Gastrocnemius medialis (tissue), 4 donors: ENCODE measurements at regions not wholly inside any gene's neighbourhood (a gene's known extent, or its start where the extent isn't known, plus 50 kb on each side); places are given as distances from the start of the nearest gene placed in this dataset.

Experiments
- ATAC-seq, 2 donors: fragments of 150-250 bp; one replicate each; pipeline ENCODE4 v1.9.1; 2016
- DNase-seq, 2 donors: peaks; one replicate each; pipeline ENCODE4 v3.0.0-alpha.2; 2019
- H3K27ac ChIP-seq, 4 donors: fragments of 200-600 bp; sonication (generic); 1 replicate in 1 of 4; 2 replicates in 3 of 4; pipeline ENCODE4 v1.5.1; 2016 to 2018; ENCODE audit warnings: mild to moderate bottlenecking in 2 of 4, moderate library complexity in 1 of 4
- H3K27me3 ChIP-seq, 3 donors: fragments of 200-600 bp; sonication (generic) in 2 of 3; 1 replicate in 1 of 3; 2 replicates in 2 of 3; pipeline versions ENCODE4 v1.5.1 to v1.6.0; 2016 to 2019; ENCODE audit warnings: mild to moderate bottlenecking in 1 of 3, moderate library complexity in 1 of 3
- H3K36me3 ChIP-seq, 2 donors: fragments of 200-600 bp; sonication (generic) in 1 of 2; one replicate each; pipeline ENCODE4 v1.5.1; 2017 to 2018
- H3K4me1 ChIP-seq, 2 donors: fragments of 200-600 bp; sonication (generic) in 1 of 2; one replicate each; pipeline ENCODE4 v1.5.1; 2016 to 2017; ENCODE audit warnings: mild to moderate bottlenecking in 2 of 2
- H3K4me3 ChIP-seq, 4 donors: fragments of 200-600 bp; sonication (generic) in 3 of 4; 1 replicate in 1 of 4; 2 replicates in 3 of 4; pipeline ENCODE4 v1.5.1; 2016 to 2019; ENCODE audit warnings: mild to moderate bottlenecking in 2 of 4
- H3K9me3 ChIP-seq, 3 donors: fragments of 200-600 bp; sonication (generic) in 2 of 3; 1 replicate in 1 of 3; 2 replicates in 2 of 3; pipeline ENCODE4 v1.5.1; 2016 to 2019
- POLR2A ChIP-seq, 2 donors: fragments of 450-650 bp; IDR thresholded peaks; one replicate each; pipeline ENCODE4 v1.6.1; 2017; ENCODE audit warnings: antibody characterized with exemption in 2 of 2, mild to moderate bottlenecking in 2 of 2, moderate library complexity in 2 of 2
- in situ Hi-C, 4 donors: fragments of 200-750 bp; cut with MboI; loops; one replicate each; pipeline versions ENCODE4 v1.15.0 to v1.8.0; 2017; ENCODE audit warnings: low sequenced_read_pairs in 4 of 4
- intact Hi-C: fragments of 100-400 bp; cut with DNase I; formaldehyde crosslinking; loops from one replicate; pipeline ENCODE4 v1.15.1; 2023; ENCODE audit warnings: low total_unique reads
- TF ChIP-seq, protein P1 (sequence below), 5 experiments: fragments of 450-650 bp in 3 of 5; fragments of 200-600 bp in 2 of 5; sonication (generic) in 2 of 5; IDR thresholded peaks in 4 of 5; conservative IDR thresholded peaks in 1 of 5; 1 replicate in 4 of 5; 2 replicates in 1 of 5; pipeline ENCODE4 v1.5.1; 2016 to 2019; ENCODE audit warnings: antibody characterized with exemption in 5 of 5, mild to moderate bottlenecking in 3 of 5, moderate library complexity in 3 of 5

DNA sequence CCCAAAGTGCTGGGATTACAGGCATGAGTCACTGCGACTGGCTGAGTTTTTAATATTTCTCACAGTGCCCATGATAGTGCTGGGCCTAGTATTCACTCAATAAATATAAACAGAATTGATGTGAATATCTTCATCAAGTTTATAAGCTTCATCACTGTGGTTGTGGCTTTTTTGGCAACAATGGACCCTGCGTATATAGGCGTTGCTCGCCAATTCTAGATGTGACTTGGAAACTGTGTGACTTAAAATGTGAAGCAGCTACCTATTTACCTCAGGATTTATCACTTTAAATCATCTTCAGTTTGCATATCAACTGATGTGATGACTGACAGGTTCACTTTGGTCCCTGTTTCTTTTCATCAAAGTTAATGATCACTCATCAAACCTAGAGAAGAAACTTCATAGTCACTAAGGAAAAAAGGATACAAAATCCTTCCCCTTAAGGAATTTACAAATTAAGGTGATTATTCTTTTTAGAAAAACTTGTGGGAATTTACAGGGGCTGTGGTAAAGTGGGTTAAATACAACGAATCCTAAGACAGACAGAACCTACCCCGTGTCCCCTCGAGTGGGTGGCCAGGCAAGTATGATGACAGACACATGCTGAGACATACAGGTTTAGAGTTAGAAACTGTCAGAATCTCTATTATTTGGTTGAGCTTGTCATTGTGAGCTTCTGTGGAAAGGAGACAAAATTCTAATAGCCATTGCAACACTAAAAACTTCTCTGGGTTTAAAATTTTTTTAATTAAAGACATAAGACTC, 101.3 kb downstream of the AKAP11 start:
- in situ Hi-C loops = no loop called here
- intact Hi-C loops = no loop called here
- Histone ChIP-seq H3K9me3 (no peaks in the 10 kb centered on the region), H3K4me3 (no peak overlapping the region), H3K4me1 (no peaks in the 10 kb centered on the region), H3K27ac (no peak overlapping the region), H3K27me3 (no peaks in the 10 kb centered on the region), H3K36me3 (no peaks in the 10 kb centered on the region)
- no peak for DNase-seq
- TF ChIP-seq, protein P1, sequence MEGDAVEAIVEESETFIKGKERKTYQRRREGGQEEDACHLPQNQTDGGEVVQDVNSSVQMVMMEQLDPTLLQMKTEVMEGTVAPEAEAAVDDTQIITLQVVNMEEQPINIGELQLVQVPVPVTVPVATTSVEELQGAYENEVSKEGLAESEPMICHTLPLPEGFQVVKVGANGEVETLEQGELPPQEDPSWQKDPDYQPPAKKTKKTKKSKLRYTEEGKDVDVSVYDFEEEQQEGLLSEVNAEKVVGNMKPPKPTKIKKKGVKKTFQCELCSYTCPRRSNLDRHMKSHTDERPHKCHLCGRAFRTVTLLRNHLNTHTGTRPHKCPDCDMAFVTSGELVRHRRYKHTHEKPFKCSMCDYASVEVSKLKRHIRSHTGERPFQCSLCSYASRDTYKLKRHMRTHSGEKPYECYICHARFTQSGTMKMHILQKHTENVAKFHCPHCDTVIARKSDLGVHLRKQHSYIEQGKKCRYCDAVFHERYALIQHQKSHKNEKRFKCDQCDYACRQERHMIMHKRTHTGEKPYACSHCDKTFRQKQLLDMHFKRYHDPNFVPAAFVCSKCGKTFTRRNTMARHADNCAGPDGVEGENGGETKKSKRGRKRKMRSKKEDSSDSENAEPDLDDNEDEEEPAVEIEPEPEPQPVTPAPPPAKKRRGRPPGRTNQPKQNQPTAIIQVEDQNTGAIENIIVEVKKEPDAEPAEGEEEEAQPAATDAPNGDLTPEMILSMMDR (IDR thresholded peaks at IDR 0.05 in 4 of 5, conservative IDR thresholded peaks at IDR 0.05 in 1 of 5) = no peak
- TF ChIP-seq POLR2A (IDR thresholded peaks at IDR 0.05) = no peak
- ATAC-seq = no peak

DNA sequence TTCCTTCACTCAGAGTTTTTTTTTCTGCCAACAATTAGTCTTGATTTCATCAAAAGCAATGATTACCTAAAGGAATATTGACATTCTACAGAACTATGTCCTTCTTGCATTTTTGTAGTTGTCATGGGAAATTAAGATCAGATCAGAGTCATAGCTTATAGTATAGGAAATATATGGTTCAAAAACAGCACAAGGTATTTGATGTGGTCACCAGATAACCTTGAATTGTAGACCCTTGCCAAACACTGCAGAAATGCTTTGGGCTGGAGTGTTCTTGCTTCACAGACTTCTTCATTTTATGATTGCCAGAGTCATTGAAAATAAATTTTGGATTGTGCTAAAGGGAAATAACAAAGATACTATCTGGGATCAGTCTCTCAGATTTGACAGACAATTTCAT, 103.7 kb downstream of the AKAP11 start:
- Histone ChIP-seq H3K4me1 (no peaks in the 10 kb centered on the region), H3K4me3 (no peak overlapping the region), H3K27me3 (no peaks in the 10 kb centered on the region), H3K36me3 (no peaks in the 10 kb centered on the region), H3K9me3 (no peaks in the 10 kb centered on the region), H3K27ac (no peak overlapping the region)
- no peak for TF ChIP-seq POLR2A (IDR thresholded peaks at IDR 0.05)
- TF ChIP-seq, protein P1 (IDR thresholded peaks at IDR 0.05 in 4 of 5, conservative IDR thresholded peaks at IDR 0.05 in 1 of 5) = no peak
- intact Hi-C loops (no loop called here), in situ Hi-C loops (no loop called here)
- no peak for DNase-seq
- ATAC-seq = no peak

DNA sequence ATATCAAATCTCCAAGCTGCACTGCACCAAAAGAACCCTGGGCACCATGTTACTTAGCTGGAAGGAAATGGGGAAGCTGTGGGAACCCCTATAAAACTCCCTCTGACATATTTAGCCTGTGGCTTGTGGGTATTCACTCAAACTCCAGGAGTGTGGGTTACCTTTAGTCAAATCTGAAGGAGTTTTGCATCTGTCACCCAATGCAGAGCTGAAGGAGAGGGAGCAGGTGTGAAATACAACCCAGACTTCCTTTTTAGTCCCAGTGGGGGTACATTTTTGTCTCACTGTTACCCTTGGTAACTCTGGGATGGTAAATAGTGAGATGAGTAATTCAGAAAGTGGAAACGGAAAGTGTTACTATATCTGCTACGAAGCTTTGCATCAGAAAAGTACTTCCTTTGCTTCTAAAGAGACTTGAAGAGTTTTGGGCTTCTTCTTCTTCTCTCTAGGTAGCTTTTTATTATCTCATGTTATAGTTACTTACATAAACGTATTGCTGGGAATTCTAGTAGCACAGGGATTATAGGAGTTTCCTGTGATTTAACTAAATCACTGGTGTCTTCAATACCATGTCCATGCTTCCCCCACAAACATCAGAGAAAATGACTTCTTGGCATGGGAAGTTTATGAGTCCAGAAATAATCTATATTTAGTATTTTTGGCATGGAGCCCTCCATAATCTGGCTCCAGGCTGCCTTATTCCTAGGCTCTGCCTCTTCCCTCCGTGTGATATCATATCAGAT, 105.9 kb downstream of the AKAP11 start:
- DNase-seq (no peak), ATAC-seq (no peak)
- no peaks in the 10 kb centered on the region for H3K27me3 ChIP-seq
- no peaks in the 10 kb centered on the region for H3K4me1 ChIP-seq
- no peak for TF ChIP-seq POLR2A (IDR thresholded peaks at IDR 0.05)
- TF ChIP-seq, protein P1 (IDR thresholded peaks at IDR 0.05 in 4 of 5, conservative IDR thresholded peaks at IDR 0.05 in 1 of 5) = no peak
- in situ Hi-C loops (no loop called here), intact Hi-C loops (no loop called here)
- no peak overlapping the region for H3K27ac ChIP-seq
- H3K4me3 ChIP-seq = no peak overlapping the region
- no peaks in the 10 kb centered on the region for H3K36me3 ChIP-seq
- no peaks in the 10 kb centered on the region for H3K9me3 ChIP-seq

DNA sequence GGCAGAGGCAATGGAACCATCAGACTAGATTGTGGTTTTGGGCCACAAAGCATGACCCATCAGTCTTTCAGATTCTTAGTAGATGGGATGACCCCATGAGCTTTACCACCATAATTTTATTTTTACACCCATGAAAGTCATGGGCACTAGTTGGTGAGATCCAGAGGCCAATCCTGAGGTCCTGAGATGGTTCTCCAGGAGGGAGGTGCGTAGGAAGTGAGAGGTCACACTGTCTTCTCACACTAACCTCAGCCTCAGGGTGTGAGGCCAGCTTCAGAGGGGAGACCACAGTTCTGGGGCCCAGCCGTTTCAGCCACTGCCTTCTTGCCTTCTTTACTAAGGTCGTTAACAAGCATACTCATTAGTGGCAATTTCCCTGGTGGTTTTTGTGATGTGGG, 106.4 kb downstream of the AKAP11 start:
- H3K4me3 ChIP-seq = no peak overlapping the region
- H3K27me3 ChIP-seq = no peaks in the 10 kb centered on the region
- no peak for TF ChIP-seq POLR2A (IDR thresholded peaks at IDR 0.05)
- TF ChIP-seq, protein P1 (IDR thresholded peaks at IDR 0.05 in 4 of 5, conservative IDR thresholded peaks at IDR 0.05 in 1 of 5) = no peak
- no peaks in the 10 kb centered on the region for H3K36me3 ChIP-seq
- in situ Hi-C loops = no loop called here
- no peak overlapping the region for H3K27ac ChIP-seq
- DNase-seq (no peak), ATAC-seq (no peak)
- H3K4me1 ChIP-seq = no peaks in the 10 kb centered on the region
- no peaks in the 10 kb centered on the region for H3K9me3 ChIP-seq
- intact Hi-C loops = no loop called here
